NCI-H2227 (cell line): ENCODE measurements at regions not wholly inside any gene's neighbourhood (a gene's known extent, or its start where the extent isn't known, plus 50 kb on each side); places are given as distances from the start of the nearest gene placed in this dataset.

Experiments used
- DNase-seq: peaks from one replicate; lab custom pipeline; 2025; ENCODE audit not compliant: unreplicated experiment; lab: John Stamatoyannopoulos, UW

DNA sequence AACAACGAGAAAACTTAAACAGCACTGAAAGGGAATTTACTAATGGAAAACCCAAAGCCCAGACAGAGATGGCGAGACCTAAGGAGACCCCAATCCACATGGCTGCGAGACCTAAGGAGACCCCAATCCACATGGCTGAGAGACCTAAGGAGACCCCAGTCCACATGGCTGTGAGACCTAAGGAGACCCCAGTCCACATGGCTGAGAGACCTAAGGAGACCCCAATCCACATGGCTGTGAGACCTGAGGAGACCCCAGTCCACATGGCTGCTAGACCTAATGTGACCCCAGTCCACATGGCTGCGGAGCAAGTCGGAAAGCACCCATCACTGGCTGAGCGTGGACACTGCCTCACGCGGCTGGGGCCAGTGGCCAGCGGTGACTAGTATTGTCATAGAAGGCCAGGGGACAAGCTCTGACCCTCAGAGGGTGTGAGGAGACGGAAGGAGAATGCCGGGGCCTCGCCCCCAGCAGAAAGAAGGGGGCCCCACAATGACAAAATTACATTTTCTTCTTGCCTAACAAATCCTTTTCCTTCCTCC is 241.8 kb downstream of the C16orf95 start:
- no peak for DNase-seq

DNA sequence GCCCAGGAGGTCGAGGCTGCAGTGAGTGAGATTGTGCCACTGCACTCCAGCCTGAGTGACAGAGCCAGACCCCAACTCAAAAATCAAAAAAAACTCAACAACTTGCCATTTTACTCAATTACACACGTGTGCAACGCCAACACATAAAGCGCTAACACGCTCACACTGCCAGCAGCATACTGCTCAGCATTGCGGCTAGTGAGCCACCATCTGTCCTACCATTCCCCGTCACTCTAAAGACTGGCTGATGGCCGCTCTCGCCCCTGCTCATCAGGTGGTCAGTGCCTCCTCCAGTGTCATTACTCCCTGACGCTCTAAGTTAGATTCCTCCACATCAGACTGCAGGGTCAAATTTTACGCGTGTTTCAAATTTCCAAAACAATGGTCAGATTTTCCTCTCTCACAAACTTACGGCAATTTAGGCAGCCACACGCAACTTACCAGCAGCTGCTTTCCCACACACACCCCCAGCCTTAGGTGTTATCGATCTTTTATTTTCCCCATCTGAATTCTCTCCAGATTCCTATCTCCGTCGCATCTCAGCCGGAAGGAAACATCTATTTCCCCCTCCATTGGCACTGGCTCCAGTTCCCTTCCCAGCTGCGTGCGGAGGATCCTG is 240.8 kb downstream of the C16orf95 start:
- DNase-seq, result no peak

DNA sequence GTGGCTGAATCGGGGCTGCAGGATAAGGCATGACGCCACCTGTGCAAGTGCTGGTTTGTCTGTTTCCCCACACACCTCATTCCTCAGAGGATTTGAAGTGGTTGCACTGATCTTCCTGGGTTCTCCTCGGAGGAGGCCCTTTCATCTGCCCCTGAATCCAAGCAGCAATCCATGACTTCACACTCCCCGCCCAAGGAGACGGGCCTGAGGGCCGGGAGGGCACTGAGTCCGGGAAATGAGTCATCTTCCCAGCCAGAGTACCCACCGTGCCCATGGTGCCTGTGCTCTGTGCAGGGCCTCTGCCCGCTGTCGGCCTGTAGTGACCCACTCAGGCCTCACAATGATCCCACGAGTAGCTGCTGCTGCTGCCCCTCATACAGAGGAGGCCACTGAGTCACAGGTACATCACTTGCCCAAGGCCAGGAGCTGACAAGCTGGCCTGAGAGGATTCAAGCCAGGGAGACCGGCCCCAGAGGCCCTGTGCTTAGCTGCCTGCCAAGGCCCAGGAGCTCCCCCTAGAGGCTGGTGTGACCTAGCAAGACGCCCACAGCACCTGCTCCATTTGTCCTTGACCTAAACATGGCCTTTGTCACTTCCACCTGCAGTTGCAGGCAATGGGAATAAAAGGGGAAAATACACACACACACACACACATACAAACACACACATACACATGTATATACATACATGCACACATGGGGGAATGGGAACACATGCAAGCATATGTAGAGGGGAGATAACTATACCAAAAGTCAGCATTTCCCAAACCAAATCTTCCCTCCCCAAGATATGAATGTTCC is 240.0 kb downstream of the C16orf95 start:
- DNase-seq, result no peak

DNA sequence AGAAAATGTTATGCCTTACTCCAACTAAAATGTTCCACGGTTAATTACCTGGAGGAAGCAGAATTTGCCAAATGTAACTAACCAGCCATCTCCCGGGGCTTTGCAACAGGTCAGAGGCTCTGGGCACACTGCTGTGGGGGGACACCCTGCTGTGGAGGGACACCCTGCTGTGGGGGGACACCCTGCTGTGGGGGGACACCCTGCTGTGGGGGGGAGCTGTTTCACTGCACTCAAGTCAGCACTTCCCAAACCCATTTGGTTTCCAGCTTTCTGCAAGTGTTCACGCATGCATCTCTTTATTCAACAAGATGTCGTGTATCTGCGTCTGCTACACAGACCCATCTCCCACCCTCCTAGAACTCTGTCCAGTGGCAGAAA is 239.5 kb downstream of the C16orf95 start:
- DNase-seq, result no peak

- no peak for DNase-seq
Observed at GRCh38 chr16:87080571-87081167, 236.5 kb downstream of the C16orf95 start.

DNA sequence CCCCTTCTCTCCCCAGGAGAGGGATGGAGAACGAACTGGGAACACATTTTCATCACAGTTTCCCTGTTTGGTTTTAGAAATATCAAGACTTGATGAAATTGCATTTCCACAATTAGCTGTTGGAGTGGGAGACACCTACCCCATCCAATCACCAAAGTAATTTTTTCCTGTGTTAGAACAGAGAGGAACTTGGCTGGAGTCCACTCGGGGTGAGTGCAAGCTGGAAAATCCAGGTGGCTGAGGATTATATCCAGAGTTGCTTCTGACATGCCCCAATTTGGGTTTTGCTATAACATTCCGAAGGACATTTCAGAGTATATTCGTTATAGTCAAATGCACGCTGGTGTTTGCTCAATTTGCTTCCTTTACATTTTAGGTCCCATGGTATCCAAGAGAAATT is 231.8 kb downstream of the C16orf95 start:
- DNase-seq, result no peak

GRCh38 chr16:87086156-87086555 is 231.0 kb downstream of the C16orf95 start:
- DNase-seq, result no peak

DNA sequence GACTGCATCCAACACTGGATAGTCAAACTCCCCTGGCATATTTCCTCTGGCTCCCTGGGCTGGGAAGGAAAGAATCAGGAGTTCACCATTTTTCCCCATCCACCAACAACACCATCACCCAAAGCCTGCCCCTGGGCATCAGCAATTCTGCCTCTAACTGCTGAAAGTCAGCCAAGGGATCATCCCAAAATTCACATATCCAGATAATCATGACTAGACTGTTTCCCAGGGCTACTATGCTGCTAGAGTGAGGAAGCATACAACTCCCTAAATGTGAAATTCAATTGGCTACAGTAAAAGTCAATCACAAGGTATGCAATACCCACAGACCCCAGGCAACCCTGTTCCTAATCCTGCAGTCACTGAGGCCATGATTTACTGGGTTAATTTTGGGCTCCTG is 230.6 kb downstream of the C16orf95 start:
- no peak for DNase-seq

DNA sequence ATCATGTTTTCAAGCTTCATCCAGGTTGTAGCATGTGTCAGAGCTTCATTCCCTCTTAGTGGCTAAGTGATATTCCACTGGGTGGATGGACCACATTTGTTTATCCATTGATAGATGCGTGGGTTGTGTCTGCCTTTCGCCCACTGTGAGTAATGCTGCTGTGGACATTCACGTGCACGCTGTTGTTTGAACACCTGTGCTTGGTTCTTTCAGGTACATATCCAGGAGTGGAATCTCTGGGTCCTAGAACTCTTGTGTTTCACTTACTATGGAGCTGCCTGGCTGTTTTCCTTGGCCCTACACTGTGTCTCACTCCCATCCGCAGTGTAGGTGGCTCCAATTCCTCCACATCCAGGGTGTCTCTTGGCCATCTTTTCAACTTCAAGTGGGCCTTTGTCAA is 224.2 kb downstream of the C16orf95 start:
- no peak for DNase-seq

GRCh38 chr16:87093804-87094555 is 223.2 kb downstream of the C16orf95 start:
- no peak for DNase-seq

DNA sequence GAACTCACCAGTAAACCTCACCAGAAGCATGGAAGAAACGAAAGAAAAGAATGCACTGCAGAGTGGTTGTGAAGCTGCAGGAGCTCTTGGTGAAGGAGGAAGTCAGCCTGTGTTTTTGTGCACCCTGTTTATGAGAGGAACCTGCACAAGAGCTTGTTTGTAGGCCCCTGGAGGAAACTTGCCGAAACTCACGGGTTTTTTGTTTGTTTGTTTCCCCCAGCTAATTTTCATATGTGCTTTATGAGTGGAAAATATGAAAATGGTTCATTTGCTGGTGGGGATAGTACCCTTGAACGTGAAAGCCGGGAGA is 222.7 kb downstream of the C16orf95 start:
- no peak for DNase-seq

DNA sequence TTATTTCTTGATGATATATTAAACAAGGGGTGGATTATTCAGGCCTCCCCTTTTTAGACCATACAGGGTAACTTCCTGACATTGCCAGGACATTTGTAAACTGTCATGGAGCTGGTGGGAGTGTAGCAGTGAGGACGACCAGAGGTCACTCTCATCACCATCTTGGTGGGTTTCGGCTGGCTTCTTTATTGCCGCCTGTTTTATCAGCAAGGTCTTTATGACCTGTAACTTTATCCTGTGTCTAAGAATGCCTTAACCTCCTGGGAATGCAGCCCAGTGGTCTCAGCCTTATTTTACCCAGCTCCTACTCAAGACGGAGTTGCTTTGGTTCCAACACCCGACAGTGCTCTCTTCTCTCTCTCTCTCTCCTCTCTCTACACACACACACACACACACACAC is 221.9 kb downstream of the C16orf95 start:
- DNase-seq, result no peak

- no peak for DNase-seq
Observed at GRCh38 chr16:87096746-87097333, 220.4 kb downstream of the C16orf95 start.

GRCh38 chr16:87098361-87098760 is 218.8 kb downstream of the C16orf95 start:
- no peak for DNase-seq

- DNase-seq, result peak; percentile 34
Observed at GRCh38 chr16:87098976-87099720, 218.0 kb downstream of the C16orf95 start.

- DNase-seq, result no peak
Observed at GRCh38 chr16:87100306-87101058, 216.7 kb downstream of the C16orf95 start.

DNA sequence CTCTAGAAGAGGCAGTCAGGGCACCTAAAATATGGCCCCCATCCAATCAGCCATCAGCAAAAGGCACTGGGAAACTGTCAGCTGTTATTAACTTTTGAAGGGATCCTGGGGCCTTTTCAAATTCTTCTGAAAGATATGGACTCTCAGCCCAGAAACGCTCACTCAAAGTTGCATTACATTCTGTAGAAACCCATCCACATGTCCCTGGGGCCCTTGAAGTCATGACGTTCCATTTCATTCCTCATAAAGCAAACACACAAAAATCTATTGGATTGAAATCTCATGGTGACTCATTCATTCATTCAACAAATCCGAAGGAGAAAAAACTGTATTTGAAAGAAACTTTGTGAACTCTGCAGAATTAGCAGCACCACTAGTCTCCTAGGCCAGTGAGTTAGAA is 215.3 kb downstream of the C16orf95 start:
- DNase-seq, result no peak

DNA sequence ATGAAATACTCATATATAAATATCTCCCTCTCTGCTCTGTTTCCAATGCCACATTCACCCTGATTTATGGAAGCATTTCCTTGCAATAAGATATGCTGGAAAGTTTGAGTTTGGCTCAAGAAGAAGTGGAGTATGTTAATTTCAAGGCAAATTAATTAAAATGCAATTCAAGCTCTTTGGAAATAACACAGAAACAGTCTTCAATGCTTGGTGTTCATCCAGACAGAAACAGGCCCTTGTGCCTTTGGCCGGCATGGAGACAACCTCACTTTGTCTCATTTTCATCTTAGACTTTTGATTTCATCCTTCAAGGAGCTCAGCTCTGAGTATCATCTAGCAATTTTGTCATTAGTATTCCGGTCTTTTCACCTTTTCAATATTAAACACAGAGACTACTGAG is 210.0 kb downstream of the C16orf95 start:
- DNase-seq, result no peak

DNA sequence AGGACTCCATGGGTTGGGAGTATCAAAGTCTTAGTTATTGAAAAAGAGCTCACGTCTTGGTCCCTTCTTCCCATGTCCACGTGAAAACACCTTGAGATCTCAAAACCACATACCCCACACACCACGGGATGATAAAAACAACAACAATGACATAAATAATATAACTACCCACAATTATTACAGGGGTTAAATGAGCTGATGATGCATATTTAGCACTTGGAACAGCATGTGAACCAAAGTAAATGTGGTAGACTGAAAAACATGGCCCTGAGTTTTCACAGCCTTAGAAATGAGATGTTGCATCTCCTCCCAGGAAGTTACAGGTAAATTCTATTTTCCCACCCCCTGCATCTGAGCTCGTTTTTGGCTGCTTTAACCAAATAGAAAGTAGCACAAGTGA is 208.9 kb downstream of the C16orf95 start:
- no peak for DNase-seq

DNA sequence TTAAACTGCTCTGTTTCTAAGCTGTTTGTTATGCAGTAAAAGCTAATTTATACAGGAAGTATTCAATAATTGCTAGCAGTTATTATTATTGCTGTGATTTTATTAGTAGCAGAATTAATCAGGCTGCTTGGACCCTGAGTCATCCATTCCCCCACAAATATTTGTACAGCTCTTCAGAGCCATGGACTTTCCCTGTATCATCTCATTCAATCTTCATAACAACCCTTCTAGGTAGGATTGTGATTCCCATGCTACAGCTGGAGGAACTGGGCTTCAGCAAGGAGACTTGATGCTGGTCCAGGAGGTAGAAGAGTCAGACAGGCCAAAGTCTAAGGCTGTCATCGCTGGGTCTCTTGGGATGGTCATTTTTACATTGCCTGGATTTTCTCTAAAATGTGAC is 208.3 kb downstream of the C16orf95 start:
- no peak for DNase-seq
